HL-60 (cell line): ENCODE measurements at regions not wholly inside any gene's neighbourhood (a gene's known extent, or its start where the extent isn't known, plus 50 kb on each side); places are given as distances from the start of the nearest gene placed in this dataset.
A peak's percentile ranks its signal among the peaks of the same experiment; 100 is the strongest.

Experiments used
- DNase-seq, 2 experiments: peaks; one replicate each; pipeline ENCODE4 v3.0.0-alpha.2; 2010 to 2020; ENCODE audit warnings: low read depth in 1 of 2, low spot score in 1 of 2
- H3K27ac ChIP-seq: fragments of 250-450 bp; sonication (Bioruptor Pico); replicated peaks from 2 replicates; pipeline ENCODE4 v1.5.1; 2020; ENCODE audit warnings: mild to moderate bottlenecking, moderate library complexity
- H3K27me3 ChIP-seq: fragments of 250-450 bp; sonication (Bioruptor Pico); 2 replicates; pipeline ENCODE4 v1.5.1; 2021; ENCODE audit warnings: mild to moderate bottlenecking, moderate library complexity; ENCODE audit not compliant: insufficient read depth, poor library complexity, severe bottlenecking
- H3K4me3 ChIP-seq: replicated peaks from 2 replicates; pipeline ENCODE4 v1.5.1; 2011; ENCODE audit warnings: mild to moderate bottlenecking, control low read depth, low read length; ENCODE audit not compliant: insufficient read depth
- GABPA ChIP-seq: IDR thresholded peaks from 2 replicates; pipeline ENCODE4 v1.6.1; 2012; ENCODE audit warnings: low read depth
- POLR2AphosphoS5 ChIP-seq: IDR thresholded peaks from 2 replicates; pipeline ENCODE4 v1.6.1; 2012; ENCODE audit warnings: low read depth
- SPI1 ChIP-seq: IDR thresholded peaks from 2 replicates; pipeline ENCODE4 v1.6.1; 2012; ENCODE audit warnings: low read depth, mild to moderate bottlenecking, borderline replicate concordance
- TF ChIP-seq, protein P1 (sequence below): IDR thresholded peaks from 2 replicates; pipeline ENCODE4 v1.6.1; 2012; ENCODE audit warnings: low read depth; ENCODE audit not compliant: insufficient replicate concordance
- TF ChIP-seq, protein P2 (sequence below): IDR thresholded peaks from one replicate; pipeline ENCODE4 v1.5.1; 2011; ENCODE audit warnings: low read length, control low read depth, inconsistent platforms; ENCODE audit not compliant: insufficient read depth

DNA sequence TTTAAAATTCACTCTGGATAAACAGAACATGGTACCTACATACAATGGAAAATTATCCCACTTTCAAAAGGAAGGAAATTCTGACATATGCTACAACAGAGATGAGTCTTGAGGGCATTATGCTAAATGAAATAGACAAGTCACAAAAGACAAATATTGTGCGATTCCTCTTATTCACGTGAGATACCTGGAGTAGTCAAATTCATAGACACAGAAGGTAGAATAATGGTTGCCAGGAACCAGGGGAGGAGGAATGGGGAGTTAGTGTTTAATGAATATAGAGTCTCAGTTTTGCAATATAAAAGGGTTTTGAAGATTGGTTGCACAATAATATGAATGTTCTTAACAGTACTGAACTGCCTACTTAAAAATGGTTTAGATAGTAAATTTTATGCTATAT is 69.8 kb upstream of the WAC start:
- H3K4me3 ChIP-seq = no peak overlapping the region
- TF ChIP-seq SPI1 (no peak), POLR2AphosphoS5 (no peak), GABPA (no peak)
- TF ChIP-seq, protein P1, sequence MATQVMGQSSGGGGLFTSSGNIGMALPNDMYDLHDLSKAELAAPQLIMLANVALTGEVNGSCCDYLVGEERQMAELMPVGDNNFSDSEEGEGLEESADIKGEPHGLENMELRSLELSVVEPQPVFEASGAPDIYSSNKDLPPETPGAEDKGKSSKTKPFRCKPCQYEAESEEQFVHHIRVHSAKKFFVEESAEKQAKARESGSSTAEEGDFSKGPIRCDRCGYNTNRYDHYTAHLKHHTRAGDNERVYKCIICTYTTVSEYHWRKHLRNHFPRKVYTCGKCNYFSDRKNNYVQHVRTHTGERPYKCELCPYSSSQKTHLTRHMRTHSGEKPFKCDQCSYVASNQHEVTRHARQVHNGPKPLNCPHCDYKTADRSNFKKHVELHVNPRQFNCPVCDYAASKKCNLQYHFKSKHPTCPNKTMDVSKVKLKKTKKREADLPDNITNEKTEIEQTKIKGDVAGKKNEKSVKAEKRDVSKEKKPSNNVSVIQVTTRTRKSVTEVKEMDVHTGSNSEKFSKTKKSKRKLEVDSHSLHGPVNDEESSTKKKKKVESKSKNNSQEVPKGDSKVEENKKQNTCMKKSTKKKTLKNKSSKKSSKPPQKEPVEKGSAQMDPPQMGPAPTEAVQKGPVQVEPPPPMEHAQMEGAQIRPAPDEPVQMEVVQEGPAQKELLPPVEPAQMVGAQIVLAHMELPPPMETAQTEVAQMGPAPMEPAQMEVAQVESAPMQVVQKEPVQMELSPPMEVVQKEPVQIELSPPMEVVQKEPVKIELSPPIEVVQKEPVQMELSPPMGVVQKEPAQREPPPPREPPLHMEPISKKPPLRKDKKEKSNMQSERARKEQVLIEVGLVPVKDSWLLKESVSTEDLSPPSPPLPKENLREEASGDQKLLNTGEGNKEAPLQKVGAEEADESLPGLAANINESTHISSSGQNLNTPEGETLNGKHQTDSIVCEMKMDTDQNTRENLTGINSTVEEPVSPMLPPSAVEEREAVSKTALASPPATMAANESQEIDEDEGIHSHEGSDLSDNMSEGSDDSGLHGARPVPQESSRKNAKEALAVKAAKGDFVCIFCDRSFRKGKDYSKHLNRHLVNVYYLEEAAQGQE = no peak
- TF ChIP-seq, protein P2, sequence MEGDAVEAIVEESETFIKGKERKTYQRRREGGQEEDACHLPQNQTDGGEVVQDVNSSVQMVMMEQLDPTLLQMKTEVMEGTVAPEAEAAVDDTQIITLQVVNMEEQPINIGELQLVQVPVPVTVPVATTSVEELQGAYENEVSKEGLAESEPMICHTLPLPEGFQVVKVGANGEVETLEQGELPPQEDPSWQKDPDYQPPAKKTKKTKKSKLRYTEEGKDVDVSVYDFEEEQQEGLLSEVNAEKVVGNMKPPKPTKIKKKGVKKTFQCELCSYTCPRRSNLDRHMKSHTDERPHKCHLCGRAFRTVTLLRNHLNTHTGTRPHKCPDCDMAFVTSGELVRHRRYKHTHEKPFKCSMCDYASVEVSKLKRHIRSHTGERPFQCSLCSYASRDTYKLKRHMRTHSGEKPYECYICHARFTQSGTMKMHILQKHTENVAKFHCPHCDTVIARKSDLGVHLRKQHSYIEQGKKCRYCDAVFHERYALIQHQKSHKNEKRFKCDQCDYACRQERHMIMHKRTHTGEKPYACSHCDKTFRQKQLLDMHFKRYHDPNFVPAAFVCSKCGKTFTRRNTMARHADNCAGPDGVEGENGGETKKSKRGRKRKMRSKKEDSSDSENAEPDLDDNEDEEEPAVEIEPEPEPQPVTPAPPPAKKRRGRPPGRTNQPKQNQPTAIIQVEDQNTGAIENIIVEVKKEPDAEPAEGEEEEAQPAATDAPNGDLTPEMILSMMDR = no peak
- no peaks in the 10 kb centered on the region for H3K27me3 ChIP-seq
- H3K27ac ChIP-seq = no peak overlapping the region
- no peak for DNase-seq

DNA sequence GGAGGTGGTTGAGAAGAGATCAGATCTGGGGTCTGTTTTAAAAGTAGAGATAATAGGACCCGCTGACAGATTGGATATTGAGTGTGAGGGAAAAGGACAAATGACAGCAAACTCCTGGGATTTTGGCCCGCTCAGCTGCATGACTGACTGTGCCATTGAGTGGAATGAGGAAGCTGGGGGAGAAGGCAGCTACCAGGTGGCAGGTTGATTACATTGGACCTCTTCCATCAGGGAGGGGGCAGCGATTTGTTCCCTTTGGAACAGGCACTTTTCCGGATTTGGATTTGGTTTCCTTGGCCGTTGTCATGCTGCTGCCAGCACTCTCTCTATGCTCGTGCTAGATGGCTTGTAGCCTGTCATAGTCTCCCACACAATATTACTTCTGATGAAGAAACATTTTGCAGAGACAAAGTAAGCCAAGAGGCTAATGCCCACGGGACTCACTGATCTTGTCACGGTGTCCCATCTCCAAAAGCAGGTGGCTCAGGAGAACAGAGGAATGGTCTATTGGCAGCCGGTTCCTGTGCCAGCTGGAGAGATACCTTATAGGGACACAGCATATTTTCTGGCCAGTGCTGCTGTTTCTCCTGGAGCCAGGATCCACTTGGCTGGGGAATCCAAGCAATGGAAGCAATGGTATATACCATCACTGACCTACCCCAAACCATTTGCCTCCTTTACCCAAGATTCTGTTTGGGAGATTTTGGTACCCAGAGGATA is 69.1 kb upstream of the WAC start:
- H3K27me3 ChIP-seq = no peaks in the 10 kb centered on the region
- peak in 1 of 2 experiments; percentile 29 for DNase-seq
- H3K4me3 ChIP-seq = no peak overlapping the region
- H3K27ac ChIP-seq = no peak overlapping the region
- TF ChIP-seq SPI1 = peak; percentile 5; the same call in 1 of the 2 replicates
- TF ChIP-seq, protein P1 = no peak

DNA sequence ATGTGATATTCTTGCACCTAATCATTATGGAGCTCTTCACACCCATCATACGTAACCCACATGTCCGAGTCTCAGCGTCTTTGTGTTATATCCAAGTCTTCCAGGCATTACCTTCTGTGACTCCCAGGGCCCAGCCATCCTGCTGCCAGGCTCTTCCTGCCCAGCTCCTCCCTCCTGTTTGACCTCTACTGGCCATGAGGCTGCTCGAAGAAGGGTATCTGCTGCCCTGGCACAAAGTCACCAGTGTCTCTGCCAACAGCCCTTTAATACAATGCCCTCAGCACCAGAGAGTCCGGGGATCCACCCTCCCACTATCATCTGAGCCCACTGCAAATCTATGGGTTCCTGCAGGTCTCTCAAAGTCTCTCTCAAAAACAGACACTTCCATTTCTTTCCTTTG is 65.3 kb upstream of the WAC start:
- H3K27ac ChIP-seq = no peak overlapping the region
- TF ChIP-seq POLR2AphosphoS5 (no peak), GABPA (no peak), SPI1 (no peak)
- TF ChIP-seq, protein P1 = no peak
- TF ChIP-seq, protein P2 = no peak
- DNase-seq = no peak
- H3K27me3 ChIP-seq = no peaks in the 10 kb centered on the region
- no peak overlapping the region for H3K4me3 ChIP-seq
